GM21825 (cell line): ENCODE measurements at regions not wholly inside any gene's neighbourhood (a gene's known extent, or its start where the extent isn't known, plus 50 kb on each side); places are given as distances from the start of the nearest gene placed in this dataset.

Source experiments
- ATAC-seq: cut with Tn5 transposase; IDR thresholded peaks from one replicate; pipeline ENCODE4 v1.9.1; 2021; ENCODE audit warnings: mild to moderate bottlenecking, moderate library complexity; ENCODE audit not compliant: unreplicated experiment

DNA sequence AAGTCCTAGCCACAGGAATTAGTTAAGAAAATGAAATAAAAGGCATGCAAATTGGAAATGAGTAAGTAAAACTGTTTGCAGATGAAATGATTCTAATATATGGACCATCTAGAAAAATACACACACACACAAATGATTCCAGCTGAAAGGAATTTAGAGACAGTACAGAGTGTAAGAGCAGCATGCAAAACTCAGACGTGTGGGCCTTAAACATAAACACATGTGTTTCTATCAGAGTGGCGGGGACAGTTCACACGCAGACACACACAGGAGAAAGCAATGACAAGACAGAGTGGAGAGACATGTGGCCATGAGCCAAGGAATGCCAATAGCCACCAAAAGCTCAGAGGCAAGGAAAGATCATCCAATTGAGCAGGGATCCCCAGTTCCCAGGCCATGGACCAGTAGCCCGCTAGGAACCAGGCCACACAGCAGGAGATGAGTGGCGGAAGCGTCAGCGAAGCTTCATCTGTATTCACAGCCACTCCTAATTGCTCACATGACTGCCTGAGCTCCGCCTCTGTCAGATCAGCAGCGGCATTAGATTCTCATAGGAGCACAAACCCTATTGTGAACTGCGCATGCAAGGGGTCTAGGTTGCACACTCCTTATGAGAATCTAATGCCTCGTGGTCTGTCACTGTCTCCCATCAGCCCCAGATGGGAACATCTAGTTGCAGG lies 155.4 kb downstream of the ARL4C start:
- ATAC-seq = no peak

DNA sequence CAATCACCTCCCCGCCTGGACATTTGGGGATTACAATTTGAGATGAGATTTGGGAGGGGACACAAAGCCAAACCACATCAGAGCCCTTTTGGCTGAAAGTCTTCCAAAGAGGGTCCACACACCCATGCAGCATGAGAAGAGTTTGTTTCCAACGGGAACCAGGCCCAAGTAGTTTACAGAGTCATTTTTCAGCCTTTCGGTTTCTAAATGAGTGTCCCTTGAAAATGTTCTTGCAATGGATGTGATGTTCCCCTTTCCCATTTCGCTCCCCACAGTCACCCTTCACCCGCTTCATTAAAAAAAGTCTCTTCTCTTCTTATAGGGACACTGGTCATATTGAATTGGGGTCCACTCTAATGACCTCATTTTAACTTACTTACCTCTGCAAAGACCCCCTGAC lies 157.4 kb downstream of the ARL4C start:
- ATAC-seq = no peak

DNA sequence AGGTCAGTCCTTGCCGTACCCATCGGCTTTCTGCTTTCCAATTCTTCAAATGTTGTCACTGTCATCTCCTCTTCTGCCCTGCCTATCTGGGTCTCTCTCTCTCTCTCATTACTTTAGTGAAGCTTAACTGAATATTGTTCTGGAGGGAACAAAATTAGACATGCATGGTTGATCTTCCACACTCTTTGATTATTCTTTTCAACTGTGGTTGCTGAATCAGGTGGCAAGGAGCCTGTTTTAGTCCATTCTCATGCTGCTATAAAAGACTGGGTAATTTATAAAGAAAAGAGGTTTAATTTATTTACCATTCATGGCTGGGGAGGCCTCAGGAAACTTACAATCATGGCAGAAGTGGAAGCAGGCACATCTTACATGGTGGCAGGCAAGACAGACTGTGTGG lies 157.9 kb downstream of the ARL4C start:
- no peak for ATAC-seq

DNA sequence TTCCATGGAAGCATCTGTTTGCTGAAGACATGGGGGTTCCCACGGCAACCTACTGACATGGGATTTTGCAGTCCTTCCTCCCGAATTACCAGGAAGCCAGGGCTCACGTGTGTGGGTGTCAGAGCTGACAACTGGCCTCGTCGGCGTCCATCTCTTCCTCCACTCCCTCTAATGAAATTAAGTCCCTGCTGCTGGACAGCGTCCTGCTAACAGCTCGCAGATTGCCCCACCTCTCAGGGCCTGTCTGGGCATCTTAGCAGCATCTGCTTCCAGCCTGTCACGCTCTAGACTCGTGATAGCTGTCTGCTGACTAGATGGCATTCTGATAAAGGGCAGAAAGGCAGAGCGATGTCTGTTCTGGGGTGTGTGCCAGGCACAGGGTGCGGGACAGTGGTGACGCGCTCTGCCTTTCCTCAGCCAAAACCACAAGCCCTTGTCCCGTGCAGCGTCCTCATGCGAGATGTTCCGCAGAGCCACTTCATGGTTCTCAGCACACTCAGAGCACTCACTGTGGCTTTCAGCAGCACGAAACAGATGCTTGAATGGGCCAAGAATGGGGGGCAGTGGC lies 161.1 kb downstream of the ARL4C start:
- no peak for ATAC-seq

DNA sequence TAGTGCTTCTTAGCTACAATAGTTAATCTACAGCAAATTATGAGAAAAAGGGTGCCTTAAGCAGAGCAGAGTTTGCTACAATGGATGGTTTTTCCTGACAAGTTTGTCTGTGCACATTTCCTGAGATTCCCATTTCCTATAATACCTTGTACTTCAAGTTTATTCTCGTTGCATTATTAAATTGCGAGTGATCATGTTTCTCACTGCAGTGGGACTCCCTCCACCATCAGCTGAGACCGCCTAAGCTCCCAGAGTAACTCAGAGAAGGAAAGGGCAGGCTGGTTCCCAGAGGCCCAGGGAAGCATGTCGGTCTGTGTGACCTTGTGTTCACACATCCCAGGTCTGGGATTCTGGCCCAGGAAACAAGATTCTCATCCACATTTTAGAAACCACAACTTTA lies 162.1 kb downstream of the ARL4C start:
- no peak for ATAC-seq

DNA sequence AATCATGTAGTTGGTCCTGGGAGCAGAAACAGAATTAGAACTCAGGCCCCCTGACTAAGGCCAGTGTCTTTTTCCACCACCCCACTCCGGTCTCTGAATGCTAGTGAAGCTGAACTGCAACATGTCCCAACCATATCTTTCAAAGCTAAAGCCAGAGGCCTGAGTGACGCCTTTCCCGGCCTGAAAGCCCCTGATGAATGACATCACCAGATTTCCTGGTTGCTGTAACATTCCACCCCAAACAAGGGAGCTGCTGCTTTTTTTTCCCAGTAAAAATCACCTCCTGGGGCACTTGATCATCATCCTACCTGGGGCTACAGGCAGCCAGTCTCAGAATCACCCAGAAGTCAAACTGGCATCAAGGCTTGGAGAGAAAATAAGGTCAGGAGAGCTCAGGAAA lies 162.7 kb downstream of the ARL4C start:
- no peak for ATAC-seq

DNA sequence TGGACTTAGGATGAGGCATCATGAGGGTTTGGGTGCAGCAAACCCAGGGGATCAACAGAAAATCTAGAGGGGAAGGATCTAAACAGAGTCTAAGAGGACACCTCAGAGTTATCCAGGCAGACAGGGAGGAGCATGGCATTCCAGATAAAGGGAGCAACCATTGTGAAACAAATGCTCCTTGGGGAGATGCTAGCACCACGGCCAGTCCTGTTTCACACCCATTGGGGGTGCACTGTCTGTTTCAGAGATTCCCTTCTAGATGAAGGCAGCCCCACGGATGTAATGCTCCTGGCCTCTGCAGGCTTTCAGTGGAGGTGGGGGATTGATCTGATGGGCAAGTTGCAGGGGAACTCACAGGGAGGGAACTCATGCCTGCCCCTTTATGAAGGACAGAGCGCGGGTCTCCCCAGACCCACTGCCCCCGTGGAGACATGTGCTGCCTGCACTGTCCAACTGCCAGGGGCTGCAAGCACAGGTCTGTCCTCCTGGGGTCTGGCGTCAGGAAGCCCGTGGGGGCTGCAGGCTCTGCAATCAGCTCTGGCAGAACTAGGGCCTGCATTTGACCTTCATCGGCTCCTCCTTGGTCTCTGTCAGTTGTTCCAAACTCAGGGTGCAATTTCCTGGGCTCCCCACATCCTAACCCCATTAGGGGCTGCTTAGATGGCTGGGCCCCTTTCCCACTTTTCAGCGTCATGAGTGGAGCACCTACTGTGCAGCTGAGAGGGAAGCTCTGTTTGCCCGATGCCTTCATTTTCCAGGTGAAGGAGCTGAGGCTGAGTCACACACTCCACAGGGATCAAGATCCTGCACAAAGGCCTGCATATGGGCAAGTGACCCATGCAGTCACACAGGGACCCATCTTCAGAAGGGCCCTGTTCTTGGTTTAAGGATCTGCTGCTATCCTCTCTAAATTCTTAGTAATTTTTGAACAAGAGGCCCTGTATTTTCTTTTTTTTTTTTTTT lies 163.4 kb downstream of the ARL4C start:
- no peak for ATAC-seq

DNA sequence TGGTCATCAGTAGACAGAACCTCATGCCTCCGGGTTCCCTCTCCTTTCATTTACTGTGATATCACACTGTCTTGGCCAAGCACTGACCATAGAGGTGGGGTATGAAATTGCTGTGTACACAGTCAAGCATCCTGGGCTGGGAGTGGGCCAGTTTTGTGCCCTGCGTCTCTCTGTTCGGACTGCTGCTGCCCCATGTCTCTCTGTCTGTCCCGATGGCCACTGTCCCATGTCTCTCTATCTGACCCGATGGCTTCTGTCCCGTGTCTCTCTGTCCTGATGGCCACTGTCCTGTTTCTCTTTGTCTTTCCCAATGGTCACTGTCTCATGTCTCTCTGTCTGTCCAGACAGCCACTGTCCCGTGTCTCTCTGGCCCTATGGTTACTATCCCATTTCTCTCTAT lies 164.9 kb downstream of the ARL4C start:
- no peak for ATAC-seq

DNA sequence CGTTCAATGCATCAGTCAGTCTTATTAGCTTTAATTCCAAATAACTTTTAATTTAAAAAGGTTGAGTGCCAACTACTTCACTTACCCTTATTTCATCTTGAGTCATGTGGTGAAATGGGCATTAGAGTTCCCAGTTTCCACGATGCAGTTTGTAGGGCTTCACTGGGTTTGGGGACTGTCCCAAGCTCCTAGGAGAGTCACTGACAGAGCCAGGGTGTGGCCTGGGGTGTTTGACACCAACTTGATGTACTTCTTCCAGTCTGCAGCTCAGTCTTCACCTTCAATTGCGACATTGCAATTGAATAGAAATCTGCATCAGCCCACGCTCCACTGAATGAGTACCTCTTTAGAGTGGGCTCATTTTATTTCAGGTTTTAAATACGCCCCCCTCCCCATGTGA lies 165.3 kb downstream of the ARL4C start:
- ATAC-seq = no peak

DNA sequence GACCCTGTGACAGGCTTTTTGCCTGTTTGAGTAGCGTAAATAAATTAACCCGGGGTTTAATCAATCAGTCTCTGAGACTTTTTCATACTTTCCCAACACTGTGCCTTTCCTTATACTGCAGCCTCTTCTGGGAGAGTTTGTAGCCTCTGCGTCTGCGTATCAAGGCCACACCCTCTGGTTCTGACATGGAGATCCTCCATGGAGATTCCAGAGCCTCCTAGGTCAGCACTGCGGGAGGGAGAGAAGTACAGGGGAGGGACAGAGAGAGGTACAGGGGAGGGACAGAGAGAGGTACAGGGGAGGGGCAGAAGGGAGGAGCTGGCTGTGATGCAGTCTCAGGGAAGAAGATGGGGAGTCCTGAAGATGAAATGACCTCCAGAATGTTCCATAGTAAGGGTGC lies 166.0 kb downstream of the ARL4C start:
- ATAC-seq = no peak

DNA sequence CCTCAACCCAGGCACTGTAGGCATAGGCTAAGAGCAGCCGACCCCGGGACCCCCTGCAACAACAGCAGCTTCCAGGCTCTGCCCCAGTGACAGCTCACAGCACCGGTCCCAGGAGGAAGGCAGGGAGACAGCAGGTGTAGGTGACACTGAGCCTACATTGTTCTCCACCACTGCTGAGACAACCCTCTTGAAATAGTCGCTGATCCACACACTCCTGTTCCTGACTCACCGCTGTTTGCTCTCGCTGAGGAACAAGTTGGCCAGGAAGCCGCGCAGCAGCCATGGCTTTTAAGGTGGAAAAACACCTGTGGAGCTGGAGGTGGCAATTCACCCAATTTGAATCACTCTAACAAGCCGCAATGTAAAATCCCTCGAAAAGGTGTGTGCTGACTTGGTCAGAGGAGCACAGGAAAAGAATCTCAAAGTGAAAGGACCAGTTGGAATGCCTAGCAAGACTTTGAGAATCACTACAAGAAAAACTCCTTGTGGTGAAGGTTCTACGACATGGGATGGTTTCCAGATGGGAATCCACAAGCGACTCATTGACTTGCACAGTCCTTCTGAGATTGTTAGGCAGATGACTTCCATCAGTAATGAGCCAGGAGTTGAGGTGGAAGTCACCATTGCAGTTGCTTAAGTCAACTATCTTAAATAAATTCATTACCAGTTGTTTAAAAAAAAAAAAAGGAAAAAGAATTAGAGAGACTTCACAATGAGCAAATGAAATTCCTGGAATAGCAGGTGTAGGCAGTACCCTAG lies 167.5 kb downstream of the ARL4C start:
- no peak for ATAC-seq

DNA sequence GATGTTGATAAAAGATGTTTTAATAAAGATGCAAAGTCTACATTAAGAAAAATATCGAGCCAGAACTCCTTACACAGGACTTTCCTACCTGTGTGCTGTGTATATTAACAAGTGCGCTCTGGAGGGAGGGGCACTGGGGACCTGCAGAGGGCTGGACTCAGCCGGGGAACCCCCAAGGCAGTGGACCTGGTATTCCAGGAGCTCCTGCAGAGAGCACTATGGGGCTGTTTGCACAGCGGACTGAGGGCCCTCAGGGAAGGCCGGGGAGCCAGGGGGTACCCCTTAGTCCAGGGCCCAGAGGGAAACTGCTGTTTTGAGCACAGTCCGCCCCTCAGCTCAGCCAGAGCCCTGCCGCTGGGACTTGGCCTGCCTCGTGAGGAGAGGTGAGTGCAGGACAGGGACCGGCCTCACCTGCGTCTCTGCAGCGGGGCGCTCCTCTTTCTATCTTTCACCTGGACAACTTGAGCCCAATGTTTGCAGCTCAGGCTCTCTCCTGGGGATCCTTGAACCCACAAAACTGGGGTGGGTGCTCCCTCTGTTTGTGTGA lies 168.4 kb downstream of the ARL4C start:
- no peak for ATAC-seq

DNA sequence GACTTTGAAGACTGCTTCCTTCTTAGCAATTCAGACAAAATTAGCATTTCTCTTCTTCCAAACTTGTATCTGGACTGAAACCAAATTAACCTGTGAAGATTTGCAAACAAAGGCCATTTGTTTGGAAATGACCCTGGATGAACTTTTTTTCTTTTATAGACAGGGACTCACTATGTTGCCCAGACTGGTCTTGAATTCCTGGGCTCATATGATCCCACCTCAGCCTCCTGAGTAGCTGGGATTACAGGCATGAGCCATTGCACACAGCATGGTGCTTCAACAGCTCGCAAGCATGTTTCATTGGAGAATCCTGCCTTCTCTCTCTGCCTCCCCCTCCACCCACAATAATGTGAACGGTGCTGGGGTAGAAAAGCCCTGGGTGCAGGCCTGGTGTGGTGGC lies 170.2 kb downstream of the ARL4C start:
- no peak for ATAC-seq

DNA sequence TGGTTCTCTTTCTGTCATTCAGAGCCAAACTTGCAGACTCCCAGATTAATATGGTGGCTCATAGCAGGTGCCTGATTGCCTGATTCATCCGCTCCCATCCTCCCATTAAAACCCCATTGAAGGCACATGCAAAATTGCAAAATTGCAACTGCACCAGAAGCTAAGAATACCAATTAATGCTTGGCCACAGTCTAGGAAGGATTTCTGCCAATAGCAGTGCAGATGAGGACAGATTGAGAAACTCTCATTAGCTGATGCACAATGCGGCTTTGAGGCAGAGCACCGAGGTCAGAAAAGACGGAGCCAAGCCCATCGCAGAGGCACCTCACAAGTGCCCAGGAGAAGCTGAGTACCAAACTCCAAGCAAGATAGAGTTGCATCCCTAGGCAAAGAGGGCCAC lies 172.8 kb downstream of the ARL4C start:
- no peak for ATAC-seq

DNA sequence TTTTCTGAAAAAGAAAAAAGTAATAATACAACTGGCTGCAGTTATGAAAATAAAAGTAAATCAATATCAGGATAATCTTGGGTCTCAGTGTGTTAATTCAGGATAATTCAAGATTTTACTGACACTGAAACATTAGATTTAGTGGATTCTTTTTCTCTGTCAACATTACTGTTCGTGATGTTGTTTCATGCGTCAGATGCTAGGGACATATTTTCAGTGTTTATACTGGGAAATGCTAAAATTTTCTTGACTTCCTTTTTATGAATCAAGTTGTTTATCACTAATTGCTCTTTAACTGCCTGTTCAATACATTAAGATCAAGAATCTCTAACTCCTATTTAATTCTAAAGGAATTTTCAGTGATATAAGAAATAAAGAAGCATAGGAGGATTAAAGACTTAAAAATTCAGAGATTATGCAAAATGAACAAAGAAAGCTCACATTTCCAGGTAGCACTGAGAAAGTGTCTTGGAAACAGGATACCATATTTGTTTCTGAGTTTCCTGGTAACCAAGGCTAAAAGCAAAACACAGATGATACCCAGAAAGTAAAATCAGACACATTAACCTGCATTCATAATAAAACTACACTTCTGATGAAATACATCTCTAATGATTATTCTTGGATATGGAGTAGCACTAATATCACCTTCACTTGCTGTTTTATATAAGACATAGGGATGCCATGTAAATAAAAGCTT lies 174.0 kb downstream of the ARL4C start:
- ATAC-seq = no peak

DNA sequence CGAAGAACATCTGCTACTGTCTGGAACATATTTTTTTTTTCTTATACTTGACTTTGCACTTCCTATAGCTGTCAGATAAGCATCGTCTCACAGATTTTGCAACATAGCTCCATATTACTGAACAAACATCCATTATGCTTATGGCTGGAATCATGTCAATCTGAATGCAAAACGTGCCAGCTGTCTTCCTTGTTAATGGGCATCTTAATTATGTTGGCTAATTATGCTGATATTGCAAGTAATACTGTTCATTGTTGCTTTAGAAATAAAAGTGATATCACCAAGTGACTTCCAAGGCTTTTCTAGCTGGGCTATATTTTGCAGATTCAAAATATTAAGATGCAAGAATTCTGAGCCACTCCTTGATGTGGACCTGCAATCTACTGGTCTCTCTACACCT lies 176.8 kb downstream of the ARL4C start:
- ATAC-seq = no peak

DNA sequence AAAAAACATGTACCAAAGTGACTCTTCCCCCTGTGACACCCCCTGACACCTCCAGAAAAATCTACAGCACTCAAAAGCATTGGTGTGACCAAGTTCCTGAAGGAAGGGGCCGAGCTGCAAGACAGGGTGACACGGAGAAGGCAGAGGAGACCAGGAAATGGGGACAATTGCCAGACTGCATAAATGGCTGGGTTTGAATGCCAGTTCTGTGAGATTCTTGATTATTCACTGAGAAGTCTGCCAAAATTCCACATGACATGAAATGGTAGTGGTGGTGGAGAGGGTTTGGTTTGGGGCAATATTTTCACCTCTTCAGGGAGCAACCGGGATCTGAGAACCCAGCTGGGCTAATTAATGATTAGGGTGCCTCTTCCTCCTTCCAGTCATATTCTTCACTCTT lies 178.5 kb downstream of the ARL4C start:
- ATAC-seq = no peak

DNA sequence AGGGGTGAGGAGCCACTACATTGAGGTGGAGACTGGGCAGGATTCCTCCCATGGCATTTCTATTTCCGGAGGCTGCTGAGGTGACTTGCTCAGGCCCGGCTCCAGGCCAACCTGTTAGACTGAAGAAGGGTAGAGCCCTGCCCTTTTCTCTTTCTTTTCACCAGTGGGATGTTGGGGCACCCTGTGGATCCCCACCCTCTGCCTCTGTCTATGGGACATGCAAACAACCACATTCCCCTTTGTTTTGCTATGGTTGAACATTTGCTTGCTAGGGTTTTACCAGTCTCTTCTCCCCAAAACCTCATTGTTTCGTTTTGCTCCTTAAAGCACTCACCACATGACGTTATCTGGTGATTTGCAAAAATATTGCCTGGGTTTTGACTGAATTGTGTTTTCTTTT lies 183.3 kb downstream of the ARL4C start:
- ATAC-seq = no peak

DNA sequence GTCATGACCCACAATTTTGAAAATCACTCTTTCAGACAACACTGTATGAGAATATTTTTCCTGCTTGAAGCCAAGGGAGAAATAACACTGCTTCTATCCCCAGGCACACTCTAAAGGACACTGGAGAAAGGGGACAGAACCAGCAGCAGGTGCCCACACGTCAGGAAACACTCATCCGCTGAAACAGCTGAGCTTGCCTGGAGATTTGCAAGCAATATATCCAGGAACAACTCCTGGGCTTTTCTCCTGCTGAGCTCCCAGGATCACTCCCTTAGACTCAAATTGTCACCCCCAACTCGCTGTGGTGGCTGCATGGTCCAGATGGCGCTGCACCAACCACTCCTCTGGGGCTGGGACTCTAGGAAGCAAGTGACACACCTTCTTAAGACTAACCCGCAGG lies 186.7 kb downstream of the ARL4C start:
- ATAC-seq = no peak

DNA sequence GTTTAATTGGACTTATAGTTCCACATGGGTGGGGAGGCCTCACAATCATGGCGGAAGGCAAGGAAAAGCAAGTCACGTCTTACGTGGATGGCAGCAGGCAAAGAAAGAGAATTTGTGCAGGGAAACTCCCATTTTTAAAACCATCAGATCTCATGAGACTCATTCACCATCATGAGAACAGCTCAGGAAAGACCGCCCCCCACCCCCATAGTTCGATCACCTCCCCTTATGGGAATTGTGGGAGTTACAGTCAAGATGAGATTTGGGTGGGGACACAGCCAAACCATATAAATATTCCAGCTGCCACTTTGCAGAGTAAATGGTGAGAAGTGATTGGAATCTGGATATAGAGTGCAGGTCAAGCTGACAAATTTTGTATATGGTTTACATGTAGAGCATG lies 187.4 kb downstream of the ARL4C start:
- ATAC-seq = no peak
